ENCODE measurements at regions not wholly inside any gene's neighbourhood (a gene's known extent, or its start where the extent isn't known, plus 50 kb on each side); places are given as distances from the start of the nearest gene placed in this dataset.
"Not testable (repeated sequence)": the region's sequence is repeated elsewhere in the genome, so short reads cannot be mapped to it uniquely, and the experiment has no call there.

DNA sequence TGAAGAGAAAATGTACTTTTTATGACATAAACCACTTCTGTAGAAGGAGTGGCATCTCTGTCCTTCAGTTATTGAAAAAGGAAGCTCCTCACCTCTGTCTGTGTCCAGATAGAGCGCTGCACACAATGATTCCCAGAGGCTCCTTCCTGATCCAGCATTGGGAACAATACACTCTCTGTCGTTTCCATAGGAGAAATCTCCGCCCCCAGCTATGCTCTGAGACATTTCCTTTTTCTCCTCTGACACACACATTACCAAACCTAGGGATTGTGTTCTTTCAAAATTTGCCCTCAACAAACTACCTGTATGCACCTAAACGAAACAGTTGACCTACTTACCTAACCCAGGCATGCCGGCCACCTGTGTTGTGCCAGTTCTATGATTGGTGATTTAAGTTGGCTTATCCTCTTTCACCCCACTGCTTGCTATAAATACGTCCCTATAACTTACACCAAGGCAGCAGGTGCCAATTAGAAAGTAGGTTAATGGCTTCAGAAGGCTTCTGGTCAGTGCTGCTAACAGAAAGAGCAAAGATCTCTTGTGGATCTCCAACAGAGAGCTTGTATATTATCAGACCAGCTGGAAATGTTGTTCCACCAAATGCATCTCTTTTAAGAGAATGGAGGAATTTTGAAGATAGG lies 140.1 kb upstream of the JCAD start:
- Mint-ChIP-seq H3K27me3 (ENCODE audit: unreplicated experiment) (peaks cover 2% of the 10 kb centered on the region), H3K4me3 (ENCODE audit: unreplicated experiment) (no peak overlapping the region), H3K9me3 (ENCODE audit: unreplicated experiment) (no peaks in the 10 kb centered on the region), H3K27ac (ENCODE audit: unreplicated experiment) (peak overlapping the region; percentile 98), H3K4me1 (ENCODE audit: unreplicated experiment) (peaks cover 33% of the 10 kb centered on the region), H3K36me3 (ENCODE audit: low read depth, unreplicated experiment) (peaks cover 8% of the 10 kb centered on the region)
- TF ChIP-seq, protein P1, sequence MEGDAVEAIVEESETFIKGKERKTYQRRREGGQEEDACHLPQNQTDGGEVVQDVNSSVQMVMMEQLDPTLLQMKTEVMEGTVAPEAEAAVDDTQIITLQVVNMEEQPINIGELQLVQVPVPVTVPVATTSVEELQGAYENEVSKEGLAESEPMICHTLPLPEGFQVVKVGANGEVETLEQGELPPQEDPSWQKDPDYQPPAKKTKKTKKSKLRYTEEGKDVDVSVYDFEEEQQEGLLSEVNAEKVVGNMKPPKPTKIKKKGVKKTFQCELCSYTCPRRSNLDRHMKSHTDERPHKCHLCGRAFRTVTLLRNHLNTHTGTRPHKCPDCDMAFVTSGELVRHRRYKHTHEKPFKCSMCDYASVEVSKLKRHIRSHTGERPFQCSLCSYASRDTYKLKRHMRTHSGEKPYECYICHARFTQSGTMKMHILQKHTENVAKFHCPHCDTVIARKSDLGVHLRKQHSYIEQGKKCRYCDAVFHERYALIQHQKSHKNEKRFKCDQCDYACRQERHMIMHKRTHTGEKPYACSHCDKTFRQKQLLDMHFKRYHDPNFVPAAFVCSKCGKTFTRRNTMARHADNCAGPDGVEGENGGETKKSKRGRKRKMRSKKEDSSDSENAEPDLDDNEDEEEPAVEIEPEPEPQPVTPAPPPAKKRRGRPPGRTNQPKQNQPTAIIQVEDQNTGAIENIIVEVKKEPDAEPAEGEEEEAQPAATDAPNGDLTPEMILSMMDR (IDR thresholded peaks at IDR 0.05; ENCODE audit: unreplicated experiment), result no peak
- peak; percentile 35 for DNase-seq (ENCODE audit: low spot score)

- peaks cover 14% of the 10 kb centered on the region for H3K36me3 Mint-ChIP-seq (ENCODE audit: low read depth, unreplicated experiment)
- peaks cover 35% of the 10 kb centered on the region for H3K4me1 Mint-ChIP-seq (ENCODE audit: unreplicated experiment)
- TF ChIP-seq, protein P1 (IDR thresholded peaks at IDR 0.05; ENCODE audit: unreplicated experiment), result no peak
- H3K9me3 Mint-ChIP-seq (ENCODE audit: unreplicated experiment), result peaks cover 4% of the 10 kb centered on the region
- H3K27me3 Mint-ChIP-seq (ENCODE audit: unreplicated experiment), result peaks cover 2% of the 10 kb centered on the region
- no peak overlapping the region for H3K4me3 Mint-ChIP-seq (ENCODE audit: unreplicated experiment)
- no peak overlapping the region for H3K27ac Mint-ChIP-seq (ENCODE audit: unreplicated experiment)
- DNase-seq (ENCODE audit: low spot score), result no peak
Observed at GRCh38 chr10:30197186-30197585, 137.8 kb upstream of the JCAD start.

- H3K27ac Mint-ChIP-seq (ENCODE audit: unreplicated experiment), result peak overlapping the region; percentile 1
- peaks cover 38% of the 10 kb centered on the region for H3K4me1 Mint-ChIP-seq (ENCODE audit: unreplicated experiment)
- H3K27me3 Mint-ChIP-seq (ENCODE audit: unreplicated experiment); DNase-seq (ENCODE audit: low spot score); H3K9me3 Mint-ChIP-seq (ENCODE audit: unreplicated experiment); H3K4me3 Mint-ChIP-seq (ENCODE audit: unreplicated experiment): not testable (repeated sequence)
- H3K36me3 Mint-ChIP-seq (ENCODE audit: low read depth, unreplicated experiment), result peaks cover 14% of the 10 kb centered on the region
Observed at GRCh38 chr10:30196559-30196958, 137.2 kb upstream of the JCAD start.

DNA sequence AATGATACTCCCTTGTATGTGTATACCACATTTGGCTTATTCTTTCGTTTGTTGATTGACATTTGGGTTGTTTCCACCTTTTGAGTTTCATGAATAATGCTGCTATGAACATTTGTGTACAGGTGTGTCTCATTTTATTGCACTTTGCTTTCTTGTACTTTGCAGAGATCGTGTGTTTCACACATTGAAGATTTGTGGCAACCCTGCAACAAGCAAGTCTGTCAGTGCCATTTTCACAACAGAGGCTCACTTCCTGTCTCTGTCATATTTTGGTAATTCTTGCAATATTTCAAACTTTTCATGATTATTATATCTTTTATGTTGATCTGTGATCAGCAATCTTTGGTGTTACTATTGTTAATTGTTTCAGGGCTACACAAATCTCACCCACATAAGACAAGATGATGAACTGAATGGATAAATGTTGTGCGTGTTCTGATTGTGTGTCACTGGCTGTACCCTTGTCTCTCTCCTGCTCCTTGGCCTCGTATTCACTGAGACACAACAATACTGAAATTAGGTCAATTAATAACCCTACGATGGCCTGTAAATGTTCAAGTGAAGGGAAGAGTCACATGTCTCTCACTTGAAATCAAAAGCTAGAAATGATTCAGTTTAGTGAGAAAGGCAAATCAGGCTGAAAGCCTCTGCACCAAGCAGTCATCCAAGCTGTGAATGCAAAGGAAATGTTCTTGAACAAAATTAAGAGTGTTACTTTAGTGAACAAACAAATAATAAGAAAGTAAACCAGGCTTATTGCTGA lies 133.6 kb upstream of the JCAD start:
- Mint-ChIP-seq H3K4me3 (ENCODE audit: unreplicated experiment) (peak overlapping the region; percentile 51), H3K9me3 (ENCODE audit: unreplicated experiment) (peaks cover 4% of the 10 kb centered on the region), H3K27ac (ENCODE audit: unreplicated experiment) (peak overlapping the region; percentile 7), H3K4me1 (ENCODE audit: unreplicated experiment) (peaks cover 42% of the 10 kb centered on the region), H3K36me3 (ENCODE audit: low read depth, unreplicated experiment) (peaks cover 9% of the 10 kb centered on the region), H3K27me3 (ENCODE audit: unreplicated experiment) (peaks cover 7% of the 10 kb centered on the region)
- TF ChIP-seq, protein P1 (IDR thresholded peaks at IDR 0.05; ENCODE audit: unreplicated experiment), result no peak
- DNase-seq (ENCODE audit: low spot score), result no peak

DNA sequence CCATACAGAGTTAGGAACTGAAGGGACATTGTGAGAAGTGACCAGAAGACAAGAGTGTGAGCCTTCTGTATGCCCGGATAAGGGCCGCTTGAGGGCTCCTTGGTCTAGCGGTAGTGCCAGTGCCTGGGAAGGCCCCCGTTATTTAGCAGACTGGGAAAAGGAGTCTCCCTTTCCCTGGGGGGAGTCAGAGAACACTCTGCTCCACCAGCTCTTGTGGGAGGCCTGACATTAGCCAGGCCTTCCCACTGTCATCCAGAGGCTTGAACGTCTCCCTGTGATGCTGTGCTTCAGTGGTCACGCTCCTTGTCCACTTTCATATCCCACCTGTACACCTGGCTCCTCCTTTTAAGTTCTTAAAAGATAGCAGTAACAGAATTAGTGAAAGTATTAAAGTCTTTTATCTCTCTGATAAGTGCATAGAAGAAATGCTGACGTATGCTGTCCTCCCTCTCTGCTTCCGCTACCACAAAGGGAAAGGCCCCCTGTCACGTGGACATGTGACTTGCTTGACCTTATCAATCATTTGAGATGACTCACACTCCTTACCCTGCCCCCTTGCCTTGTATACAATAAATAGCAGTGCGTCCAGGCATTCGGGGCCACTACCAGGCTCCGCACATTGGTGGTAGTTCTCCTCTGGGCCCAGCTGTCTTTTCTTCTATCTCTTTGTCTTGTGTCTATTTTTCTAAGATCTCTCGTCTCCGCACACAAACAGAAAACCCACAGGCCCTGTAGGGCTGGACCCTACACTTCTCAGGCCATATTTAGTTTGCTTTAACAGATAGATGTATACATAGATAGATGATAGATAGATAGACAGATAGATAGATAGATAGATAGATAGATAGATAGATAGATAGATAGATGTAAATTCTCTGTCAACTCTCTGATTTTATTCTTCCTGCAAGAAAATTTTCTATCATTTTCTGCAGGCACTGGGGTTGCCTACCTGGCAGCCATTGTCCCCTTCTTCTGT lies 131.5 kb upstream of the JCAD start:
- H3K27me3 Mint-ChIP-seq (ENCODE audit: unreplicated experiment), result peaks cover 7% of the 10 kb centered on the region
- DNase-seq (ENCODE audit: low spot score), result no peak
- H3K36me3 Mint-ChIP-seq (ENCODE audit: low read depth, unreplicated experiment), result peaks cover 8% of the 10 kb centered on the region
- no peak overlapping the region for H3K4me3 Mint-ChIP-seq (ENCODE audit: unreplicated experiment)
- peaks cover 53% of the 10 kb centered on the region for H3K4me1 Mint-ChIP-seq (ENCODE audit: unreplicated experiment)
- peaks cover 4% of the 10 kb centered on the region for H3K9me3 Mint-ChIP-seq (ENCODE audit: unreplicated experiment)
- H3K27ac Mint-ChIP-seq (ENCODE audit: unreplicated experiment), result no peak overlapping the region
- TF ChIP-seq, protein P1 (IDR thresholded peaks at IDR 0.05; ENCODE audit: unreplicated experiment), result no peak

Measured in endothelial cell (in vitro differentiated cells).